B cell (primary cell): ENCODE measurements at regions not wholly inside any gene's neighbourhood (a gene's known extent, or its start where the extent isn't known, plus 50 kb on each side); places are given as distances from the start of the nearest gene placed in this dataset.

ENCODE experiments used
- ATAC-seq: fragments of 200-7000 bp; cut with Tn5 transposase; one replicate; pipeline ENCODE4 v1.10.0; 2021; ENCODE audit warnings: low read depth, mild to moderate bottlenecking, moderate number of reproducible peaks, moderate library complexity
- CTCF ChIA-PET: fragments of 350-600 bp; sonication (Branson Sonifier 250); formaldehyde crosslinking; loops from one replicate; lab custom pipeline; 2021; ENCODE audit warnings: antibody characterized with exemption, inconsistent platforms; lab: Charles Lee
- POLR2A ChIA-PET: fragments of 350-600 bp; sonication (Branson Sonifier 250); formaldehyde crosslinking; loops from one replicate; lab custom pipeline; 2021; ENCODE audit warnings: antibody characterized with exemption; lab: Charles Lee
- DNase-seq: peaks from one replicate; pipeline ENCODE4 v3.0.0; 2013
- H2AFZ ChIP-seq: 2 replicates; pipeline ENCODE4 v1.6.1; 2012; ENCODE audit warnings: mild to moderate bottlenecking, low read depth, low read length; ENCODE audit not compliant: insufficient read depth, poor library complexity, severe bottlenecking
- H3K27ac ChIP-seq, 2 donors: 1 replicate in 1 of 2; 2 replicates in 1 of 2; pipeline ENCODE4 v1.5.1; 2012 to 2013; ENCODE audit warnings: low read length in 2 of 2, mild to moderate bottlenecking in 2 of 2, moderate library complexity in 1 of 2
- H3K27me3 ChIP-seq, 4 experiments: fragments of 200-600 bp in 1 of 4; sonication (generic) in 1 of 4; replicated peaks in 1 of 4; 1 replicate in 2 of 4; 2 replicates in 2 of 4; pipeline versions ENCODE4 v1.6.1 to v1.7.0; 2013 to 2016; ENCODE audit warnings: low read length in 3 of 4, mild to moderate bottlenecking in 2 of 4, mixed read lengths in 1 of 4, moderate library complexity in 1 of 4; ENCODE audit not compliant: insufficient read depth in 4 of 4, control insufficient read depth in 3 of 4; ENCODE audit errors: control extremely low read depth in 1 of 4
- H3K36me3 ChIP-seq, 2 experiments: replicated peaks in 1 of 2; 1 replicate in 1 of 2; 2 replicates in 1 of 2; pipeline versions ENCODE4 v1.6.1 to v1.7.1; 2013; ENCODE audit warnings: low read length in 1 of 2; ENCODE audit not compliant: insufficient read depth in 2 of 2, control insufficient read depth in 1 of 2; ENCODE audit errors: control extremely low read depth in 1 of 2, extremely low read depth in 1 of 2
- H3K4me1 ChIP-seq, 2 donors: fragments of 200-600 bp in 1 of 2; sonication (generic) in 1 of 2; 1 replicate in 1 of 2; 2 replicates in 1 of 2; pipeline versions ENCODE4 v1.5.1 to v1.6.1; 2013 to 2017; ENCODE audit warnings: low read length in 2 of 2; ENCODE audit not compliant: control insufficient read depth in 2 of 2, insufficient read depth in 2 of 2
- H3K4me2 ChIP-seq: replicated peaks from 2 replicates; pipeline ENCODE3; 2012; ENCODE audit warnings: mild to moderate bottlenecking, low read depth, low read length; ENCODE audit not compliant: poor library complexity, severe bottlenecking
- H3K4me3 ChIP-seq, 5 experiments: fragments of 200-600 bp in 1 of 5; sonication (generic) in 1 of 5; 1 replicate in 3 of 5; 2 replicates in 2 of 5; pipeline versions ENCODE4 v1.5.1 to v1.7.0; 2011 to 2016; ENCODE audit warnings: low read length in 4 of 5, mild to moderate bottlenecking in 4 of 5, low read depth in 2 of 5, control low read depth in 1 of 5, moderate library complexity in 1 of 5; ENCODE audit not compliant: insufficient read depth in 1 of 5; ENCODE audit errors: control extremely low read depth in 1 of 5, extremely low read depth in 1 of 5
- H3K79me2 ChIP-seq: fragments of 200-600 bp; sonication (generic); one replicate; pipeline ENCODE4 v1.6.0; 2016; ENCODE audit warnings: low read length; ENCODE audit not compliant: control insufficient read depth, insufficient read depth
- H3K9ac ChIP-seq: fragments of 200-600 bp; sonication (generic); 2 replicates; pipeline ENCODE4 v1.6.1; 2017; ENCODE audit warnings: mild to moderate bottlenecking, low read length, moderate library complexity
- H3K9me3 ChIP-seq, 3 donors: one replicate each; pipeline versions ENCODE4 v1.6.1 to v1.7.1; 2013; ENCODE audit warnings: low read length in 2 of 3; ENCODE audit not compliant: control insufficient read depth in 2 of 3, insufficient read depth in 1 of 3; ENCODE audit errors: control extremely low read depth in 1 of 3
- H4K20me1 ChIP-seq: 2 replicates; pipeline ENCODE4 v1.6.0; 2012; ENCODE audit warnings: mild to moderate bottlenecking, low read length; ENCODE audit not compliant: insufficient read depth, control insufficient read depth, poor library complexity, severe bottlenecking
- H3K27ac Mint-ChIP-seq: one replicate; pipeline ENCODE4 v1.8.0; 2021; ENCODE audit warnings: mixed read lengths
- H3K27me3 Mint-ChIP-seq: one replicate; pipeline ENCODE4 v1.8.0; 2021; ENCODE audit warnings: mixed read lengths
- H3K4me1 Mint-ChIP-seq: one replicate; pipeline ENCODE4 v1.8.0; 2021; ENCODE audit warnings: mixed read lengths
- H3K4me3 Mint-ChIP-seq: one replicate; pipeline ENCODE4 v1.8.0; 2021; ENCODE audit warnings: mixed read lengths
- H3K9me3 Mint-ChIP-seq: one replicate; pipeline ENCODE4 v1.8.0; 2022; ENCODE audit warnings: mixed read lengths; ENCODE audit not compliant: insufficient read depth
- EZH2 ChIP-seq: IDR thresholded peaks from 2 replicates; pipeline ENCODE4 v1.6.1; 2012; ENCODE audit warnings: borderline replicate concordance, low read depth, mild to moderate bottlenecking, moderate library complexity, low read length; ENCODE audit not compliant: insufficient read depth, poor library complexity, severe bottlenecking
- WGBS: methylation state at CpG from one replicate; pipeline ENCODE4 v1.1.5; 2013; ENCODE audit warnings: missing lambda C conversion rate; ENCODE audit not compliant: insufficient coverage; 5-methylcytosine and 5-hydroxymethylcytosine counted together
- intact Hi-C: fragments of 100-400 bp; cut with micrococcal nuclease; formaldehyde crosslinking; loops from one replicate; pipeline ENCODE4 v1.10.0; 2022
- TF ChIP-seq, protein P1 (sequence below): fragments of 200-600 bp; IDR thresholded peaks from one replicate; pipeline ENCODE4 v1.8.0; 2022; ENCODE audit warnings: antibody characterized with exemption, mild to moderate bottlenecking

DNA sequence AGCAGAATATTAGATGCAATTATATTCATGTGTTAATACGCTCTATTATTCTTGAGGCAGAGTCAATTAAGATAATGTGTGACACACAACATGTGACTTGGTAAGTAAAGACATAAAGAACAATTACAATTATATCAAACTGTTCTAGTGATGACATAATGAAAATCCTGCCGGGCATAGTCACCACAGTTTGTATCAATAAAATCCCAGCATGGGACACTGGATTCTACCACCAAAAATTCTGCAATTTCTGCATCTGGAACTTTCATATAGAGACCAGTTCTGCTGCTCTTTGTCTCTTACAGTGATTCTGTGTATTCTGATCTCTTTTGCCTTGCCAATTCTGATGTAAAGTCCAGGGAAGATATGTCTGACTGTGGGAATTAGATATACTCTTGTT is 495.6 kb upstream of the LRRC4C start:
- TF ChIP-seq, protein P1, sequence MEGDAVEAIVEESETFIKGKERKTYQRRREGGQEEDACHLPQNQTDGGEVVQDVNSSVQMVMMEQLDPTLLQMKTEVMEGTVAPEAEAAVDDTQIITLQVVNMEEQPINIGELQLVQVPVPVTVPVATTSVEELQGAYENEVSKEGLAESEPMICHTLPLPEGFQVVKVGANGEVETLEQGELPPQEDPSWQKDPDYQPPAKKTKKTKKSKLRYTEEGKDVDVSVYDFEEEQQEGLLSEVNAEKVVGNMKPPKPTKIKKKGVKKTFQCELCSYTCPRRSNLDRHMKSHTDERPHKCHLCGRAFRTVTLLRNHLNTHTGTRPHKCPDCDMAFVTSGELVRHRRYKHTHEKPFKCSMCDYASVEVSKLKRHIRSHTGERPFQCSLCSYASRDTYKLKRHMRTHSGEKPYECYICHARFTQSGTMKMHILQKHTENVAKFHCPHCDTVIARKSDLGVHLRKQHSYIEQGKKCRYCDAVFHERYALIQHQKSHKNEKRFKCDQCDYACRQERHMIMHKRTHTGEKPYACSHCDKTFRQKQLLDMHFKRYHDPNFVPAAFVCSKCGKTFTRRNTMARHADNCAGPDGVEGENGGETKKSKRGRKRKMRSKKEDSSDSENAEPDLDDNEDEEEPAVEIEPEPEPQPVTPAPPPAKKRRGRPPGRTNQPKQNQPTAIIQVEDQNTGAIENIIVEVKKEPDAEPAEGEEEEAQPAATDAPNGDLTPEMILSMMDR, result no peak
- TF ChIP-seq EZH2, result no peak
- Histone ChIP-seq H3K27ac (no peak overlapping the region), H3K9me3 (peaks cover 0 to 27% (median 3%) of the 10 kb centered on the region in 3 donors), H3K27me3 (no peaks in the 10 kb centered on the region), H3K79me2 (no peaks in the 10 kb centered on the region), H3K36me3 (no peaks in the 10 kb centered on the region), H2AFZ (no peak overlapping the region), H3K9ac (no peak overlapping the region), H3K4me1 (no peaks in the 10 kb centered on the region), H3K4me2 (no peak overlapping the region), H4K20me1 (no peaks in the 10 kb centered on the region), H3K4me3 (no peak overlapping the region)
- Mint-ChIP-seq H3K4me3 (no peak overlapping the region), H3K27me3 (no peaks in the 10 kb centered on the region), H3K4me1 (no peaks in the 10 kb centered on the region), H3K9me3 (no peaks in the 10 kb centered on the region), H3K27ac (no peak overlapping the region)
- 83% methylated on average over 1 of the region's 2 CpGs for WGBS
- intact Hi-C loops, result no loop called here
- ATAC-seq (no peak), DNase-seq (no peak)
- ChIA-PET POLR2A (no interaction called here), CTCF (no interaction called here)

- ATAC-seq, result no peak
- 91% methylated on average over 10 of the region's 10 CpGs for WGBS
- H3K27me3 Mint-ChIP-seq, result no peaks in the 10 kb centered on the region
- H2AFZ ChIP-seq, result no peak overlapping the region
- no peak for DNase-seq
- no peaks in the 10 kb centered on the region for H3K27me3 ChIP-seq
- no peaks in the 10 kb centered on the region for H3K4me1 Mint-ChIP-seq
- no peak overlapping the region for H3K4me3 ChIP-seq
- H3K79me2 ChIP-seq, result no peaks in the 10 kb centered on the region
- H3K9ac ChIP-seq, result no peak overlapping the region
- ChIA-PET POLR2A (no interaction called here), CTCF (no interaction called here)
- H4K20me1 ChIP-seq, result no peaks in the 10 kb centered on the region
- H3K4me2 ChIP-seq, result no peak overlapping the region
- H3K27ac Mint-ChIP-seq, result no peak overlapping the region
- no peak overlapping the region for H3K4me3 Mint-ChIP-seq
- H3K36me3 ChIP-seq, result no peaks in the 10 kb centered on the region
- no peaks in the 10 kb centered on the region for H3K9me3 Mint-ChIP-seq
- TF ChIP-seq, protein P1, result no peak
- intact Hi-C loops, result no loop called here
- no peak overlapping the region for H3K27ac ChIP-seq
- no peaks in the 10 kb centered on the region for H3K4me1 ChIP-seq
- H3K9me3 ChIP-seq, result peaks cover 0 to 27% (median 3%) of the 10 kb centered on the region in 3 donors
These were observed 496.4 kb upstream of the LRRC4C start for GRCh38 chr11:41955635-41956400.
